Calu3 (cell line): ENCODE measurements at regions not wholly inside any gene's neighbourhood (a gene's known extent, or its start where the extent isn't known, plus 50 kb on each side); places are given as distances from the start of the nearest gene placed in this dataset.

Source experiments
- BruUV-seq: library from RNA; stranded (reverse); fragments of 400-500 nt; replicated peaks from 2 replicates; lab custom pipeline; 2021; lab: Mats Ljungman, UMichigan
- CTCF ChIA-PET: fragments of 300-600 bp; sonication (Branson Sonifier 250); formaldehyde crosslinking; loops from one replicate; lab custom pipeline; 2022; ENCODE audit warnings: antibody characterized with exemption; lab: Charles Lee
- DNase-seq: peaks from one replicate; pipeline ENCODE4 v3.0.0; 2022
- H3K27ac Mint-ChIP-seq: one replicate; pipeline ENCODE4 v1.8.0; 2022; ENCODE audit warnings: mixed read lengths; ENCODE audit not compliant: unreplicated experiment
- H3K27me3 Mint-ChIP-seq: one replicate; pipeline ENCODE4 v1.8.0; 2022; ENCODE audit warnings: mixed read lengths; ENCODE audit not compliant: unreplicated experiment
- H3K36me3 Mint-ChIP-seq: one replicate; pipeline ENCODE4 v1.8.0; 2022; ENCODE audit warnings: mild to moderate bottlenecking, moderate library complexity, mixed read lengths; ENCODE audit not compliant: insufficient read depth, unreplicated experiment
- H3K4me1 Mint-ChIP-seq: one replicate; pipeline ENCODE4 v1.8.0; 2022; ENCODE audit warnings: mild to moderate bottlenecking, low read depth, mixed read lengths; ENCODE audit not compliant: unreplicated experiment
- H3K4me3 Mint-ChIP-seq: one replicate; pipeline ENCODE4 v1.8.0; 2022; ENCODE audit warnings: mild to moderate bottlenecking, low read depth, moderate library complexity, mixed read lengths; ENCODE audit not compliant: unreplicated experiment
- H3K9me3 Mint-ChIP-seq: one replicate; pipeline ENCODE4 v1.8.0; 2022; ENCODE audit warnings: low read depth, mixed read lengths; ENCODE audit not compliant: unreplicated experiment
- intact Hi-C: fragments of 100-400 bp; cut with micrococcal nuclease; formaldehyde crosslinking; loops from one replicate; pipeline ENCODE4 v1.10.0; 2022; ENCODE audit not compliant: unreplicated experiment
- TF ChIP-seq, protein P1 (sequence below): fragments of 200-600 bp; IDR thresholded peaks from one replicate; pipeline ENCODE4 v1.8.0; 2022; ENCODE audit warnings: antibody characterized with exemption; ENCODE audit not compliant: unreplicated experiment

DNA sequence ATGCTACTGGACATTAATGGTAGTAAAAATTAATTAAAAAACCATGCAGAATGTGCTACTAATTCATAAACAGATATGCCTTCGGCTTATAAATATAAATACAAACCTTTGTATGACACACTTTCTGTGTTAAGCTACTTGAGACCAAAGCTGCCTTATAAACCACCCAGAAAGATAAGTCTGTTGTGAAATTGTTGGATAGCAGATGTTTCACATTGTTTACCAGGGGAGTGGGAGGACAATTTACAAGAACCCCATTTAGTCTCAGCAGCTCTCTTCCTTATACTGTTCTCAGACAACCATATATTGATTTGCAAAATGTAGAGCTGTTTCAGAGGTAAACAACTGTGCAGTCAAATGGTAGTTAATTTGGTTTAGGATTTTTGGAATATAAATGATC, 524.4 kb downstream of the PRR16 start:
- Mint-ChIP-seq H3K36me3 (no peaks in the 10 kb centered on the region), H3K27ac (no peak overlapping the region), H3K27me3 (no peaks in the 10 kb centered on the region), H3K4me3 (no peak overlapping the region), H3K4me1 (no peaks in the 10 kb centered on the region), H3K9me3 (no peaks in the 10 kb centered on the region)
- BruUV-seq: no TSS peak
- TF ChIP-seq, protein P1, sequence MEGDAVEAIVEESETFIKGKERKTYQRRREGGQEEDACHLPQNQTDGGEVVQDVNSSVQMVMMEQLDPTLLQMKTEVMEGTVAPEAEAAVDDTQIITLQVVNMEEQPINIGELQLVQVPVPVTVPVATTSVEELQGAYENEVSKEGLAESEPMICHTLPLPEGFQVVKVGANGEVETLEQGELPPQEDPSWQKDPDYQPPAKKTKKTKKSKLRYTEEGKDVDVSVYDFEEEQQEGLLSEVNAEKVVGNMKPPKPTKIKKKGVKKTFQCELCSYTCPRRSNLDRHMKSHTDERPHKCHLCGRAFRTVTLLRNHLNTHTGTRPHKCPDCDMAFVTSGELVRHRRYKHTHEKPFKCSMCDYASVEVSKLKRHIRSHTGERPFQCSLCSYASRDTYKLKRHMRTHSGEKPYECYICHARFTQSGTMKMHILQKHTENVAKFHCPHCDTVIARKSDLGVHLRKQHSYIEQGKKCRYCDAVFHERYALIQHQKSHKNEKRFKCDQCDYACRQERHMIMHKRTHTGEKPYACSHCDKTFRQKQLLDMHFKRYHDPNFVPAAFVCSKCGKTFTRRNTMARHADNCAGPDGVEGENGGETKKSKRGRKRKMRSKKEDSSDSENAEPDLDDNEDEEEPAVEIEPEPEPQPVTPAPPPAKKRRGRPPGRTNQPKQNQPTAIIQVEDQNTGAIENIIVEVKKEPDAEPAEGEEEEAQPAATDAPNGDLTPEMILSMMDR: no peak
- DNase-seq: no peak
- CTCF ChIA-PET: no interaction called here
- intact Hi-C loops: loop anchor here (5.0 kb wide), 1 partner anchor 369 kb away; no protein-coding TSS in a partner anchor

DNA sequence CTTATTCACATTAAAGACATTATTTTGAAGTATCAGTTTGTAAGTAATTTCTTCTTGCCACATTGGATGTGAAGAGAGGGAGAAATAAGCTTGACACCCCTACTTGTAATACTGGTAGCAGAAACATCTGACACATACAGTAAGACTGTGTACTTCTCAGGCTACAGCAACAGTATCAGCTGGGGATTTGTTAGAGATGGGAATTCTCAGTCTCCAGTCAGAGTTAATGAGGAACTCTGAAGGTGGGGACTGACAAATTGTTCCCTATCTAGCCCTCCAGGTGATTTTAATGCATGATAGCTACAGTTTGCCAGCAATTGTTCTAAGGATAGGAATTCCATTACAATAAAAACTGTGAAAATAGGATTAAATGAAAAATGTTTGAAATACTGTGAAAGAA, 524.8 kb downstream of the PRR16 start:
- no peaks in the 10 kb centered on the region for H3K9me3 Mint-ChIP-seq
- CTCF ChIA-PET: no interaction called here
- BruUV-seq: no TSS peak

DNA sequence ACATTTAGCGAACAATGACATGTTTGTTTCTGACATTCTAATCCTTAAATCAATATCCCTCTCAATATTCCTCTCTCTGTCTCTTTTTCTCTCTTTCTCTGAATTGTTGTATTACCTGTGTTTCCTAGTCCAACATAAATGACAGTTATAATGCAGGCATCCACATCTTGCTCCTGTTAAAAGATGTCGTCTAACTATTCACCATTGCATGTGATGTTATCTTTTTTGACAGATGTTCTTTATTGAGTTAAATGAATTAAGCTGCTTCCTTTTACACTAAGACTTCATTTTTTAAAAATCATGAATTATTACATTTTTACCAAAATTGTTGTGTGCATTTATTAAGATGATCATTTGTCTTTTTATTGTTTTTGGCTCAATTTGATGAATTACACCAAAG, 527.5 kb downstream of the PRR16 start:
- no peaks in the 10 kb centered on the region for H3K9me3 Mint-ChIP-seq
- H3K27me3 Mint-ChIP-seq: no peaks in the 10 kb centered on the region
- TF ChIP-seq, protein P1: no peak
- H3K27ac Mint-ChIP-seq: no peak overlapping the region
- H3K4me1 Mint-ChIP-seq: no peaks in the 10 kb centered on the region
- intact Hi-C loops: no loop called here
- no peak overlapping the region for H3K4me3 Mint-ChIP-seq
- CTCF ChIA-PET: no interaction called here
- no TSS peak for BruUV-seq
- no peaks in the 10 kb centered on the region for H3K36me3 Mint-ChIP-seq
- DNase-seq: no peak

More for the DNA sequence above, 524.8 kb downstream of the PRR16 start:
- TF ChIP-seq, protein P1: no peak
- no peak overlapping the region for H3K4me3 Mint-ChIP-seq
- intact Hi-C loops: loop anchor here (5.0 kb wide), 1 partner anchor 368 kb away; no protein-coding TSS in a partner anchor
- no peaks in the 10 kb centered on the region for H3K36me3 Mint-ChIP-seq
- no peak overlapping the region for H3K27ac Mint-ChIP-seq
- no peak for DNase-seq
- H3K27me3 Mint-ChIP-seq: no peaks in the 10 kb centered on the region
- H3K4me1 Mint-ChIP-seq: no peaks in the 10 kb centered on the region

DNA sequence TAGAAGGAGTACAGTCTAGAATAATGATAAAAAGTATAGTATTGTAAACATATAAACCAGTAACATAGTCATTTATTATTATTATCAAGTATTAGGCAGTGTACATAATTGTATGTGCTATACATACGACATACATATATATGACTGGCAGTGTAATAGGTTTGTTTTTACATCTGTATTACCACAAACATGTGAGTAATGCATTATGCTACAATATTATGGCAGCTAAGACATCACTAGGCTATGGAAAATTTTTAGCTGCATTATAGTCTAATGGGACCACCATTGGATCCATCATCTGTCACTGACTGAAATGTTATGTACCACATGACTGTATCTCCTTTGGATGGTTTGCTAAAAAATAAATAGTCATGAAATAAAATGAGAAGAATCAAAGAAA, 530.0 kb downstream of the PRR16 start:
- intact Hi-C loops: no loop called here
- TF ChIP-seq, protein P1: no peak
- Mint-ChIP-seq H3K4me3 (no peak overlapping the region), H3K27ac (no peak overlapping the region), H3K36me3 (no peaks in the 10 kb centered on the region), H3K9me3 (no peaks in the 10 kb centered on the region), H3K4me1 (no peaks in the 10 kb centered on the region), H3K27me3 (no peaks in the 10 kb centered on the region)
- DNase-seq: no peak
- CTCF ChIA-PET: no interaction called here
- BruUV-seq: no TSS peak
